HL-60/S4 treated with phorbol 12-myristate 13-acetate at 8.2 ng/mL for 4 days and 3 days (cell line): ENCODE measurements at regions not wholly inside any gene's neighbourhood (a gene's known extent, or its start where the extent isn't known, plus 50 kb on each side); places are given as distances from the start of the nearest gene placed in this dataset.

Experiments
- in situ Hi-C: fragments of 300-500 bp; cut with MboI; formaldehyde crosslinking; loops from 2 replicates; pipeline ENCODE4 v1.15.0; 2022; ENCODE audit warnings: low sequenced_read_pairs

- in situ Hi-C loops, result no loop called here
Observed at GRCh38 chr1:55310505-55310971, 95.4 kb upstream of the USP24 start.

GRCh38 chr1:55309786-55310504, 94.8 kb upstream of the USP24 start:
- in situ Hi-C loops, result no loop called here

DNA sequence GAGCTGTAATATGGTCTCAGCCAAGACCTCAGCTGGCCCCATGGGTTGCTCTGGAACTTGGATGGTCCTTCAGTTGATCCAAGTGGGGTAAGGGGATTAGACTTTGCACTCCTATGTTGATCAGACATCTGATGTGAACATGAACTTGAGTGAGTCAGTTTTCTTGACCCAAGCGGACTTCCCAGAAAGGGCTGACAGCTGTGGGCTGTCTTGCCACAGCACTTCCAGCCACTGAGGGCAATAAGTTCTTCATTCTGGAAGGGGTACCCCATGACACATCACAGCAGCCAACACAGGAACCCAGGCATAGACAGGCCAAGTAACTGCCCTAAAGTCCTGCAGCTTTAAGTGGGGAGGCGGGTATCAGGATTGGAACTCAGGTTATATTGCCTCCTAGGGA, 93.9 kb upstream of the USP24 start:
- in situ Hi-C loops, result no loop called here

GRCh38 chr1:55305735-55306134, 90.6 kb upstream of the USP24 start:
- in situ Hi-C loops, result no loop called here

- in situ Hi-C loops, result no loop called here
Observed at GRCh38 chr1:55304229-55304740, 89.1 kb upstream of the USP24 start.

GRCh38 chr1:55302972-55303371, 87.8 kb upstream of the USP24 start:
- in situ Hi-C loops, result no loop called here

DNA sequence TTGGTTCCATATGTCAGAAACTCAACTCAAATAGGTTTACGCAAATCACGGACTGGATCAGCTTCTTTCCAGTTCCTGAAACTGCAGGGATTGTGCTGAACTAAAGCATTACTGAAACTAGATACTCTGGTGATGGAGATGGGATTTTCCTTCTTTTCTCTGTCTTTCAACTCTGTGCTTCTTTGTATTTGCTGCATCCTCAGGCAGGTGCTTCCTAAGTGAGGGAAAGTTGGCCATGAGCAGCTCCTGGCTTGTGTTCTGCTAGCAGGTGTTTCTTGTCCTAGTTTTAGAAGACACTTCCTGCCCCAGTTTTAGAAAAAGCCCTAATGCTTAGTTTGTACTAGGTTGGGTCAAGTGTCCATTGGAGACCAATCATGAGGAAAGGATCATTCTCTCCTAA, 86.7 kb upstream of the USP24 start:
- in situ Hi-C loops, result no loop called here

GRCh38 chr1:55300975-55301374, 85.8 kb upstream of the USP24 start:
- in situ Hi-C loops, result no loop called here

GRCh38 chr1:55298167-55298894, 83.2 kb upstream of the USP24 start:
- in situ Hi-C loops, result loop anchor here (25.0 kb wide), 1 partner anchor 1414 kb away; no protein-coding TSS in a partner anchor

DNA sequence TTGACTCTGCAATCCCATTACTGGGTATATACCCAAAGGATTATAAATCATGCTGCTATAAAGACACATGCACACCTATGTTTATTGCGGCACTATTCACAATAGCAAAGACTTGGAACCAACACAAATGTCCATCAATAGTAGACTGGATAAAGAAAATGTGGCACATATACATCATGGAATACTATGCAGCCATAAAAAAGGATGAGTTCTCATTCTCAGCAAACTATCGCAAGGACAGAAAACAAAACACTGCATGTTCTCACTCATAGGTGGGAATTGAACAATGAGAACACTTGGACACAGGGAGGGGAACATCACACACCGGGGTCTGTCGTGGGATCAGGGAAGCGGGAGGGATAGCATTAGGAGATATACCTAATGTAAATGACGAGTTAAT, 81.1 kb upstream of the USP24 start:
- in situ Hi-C loops, result loop anchor here (25.0 kb wide), 1 partner anchor 1416 kb away; no protein-coding TSS in a partner anchor

DNA sequence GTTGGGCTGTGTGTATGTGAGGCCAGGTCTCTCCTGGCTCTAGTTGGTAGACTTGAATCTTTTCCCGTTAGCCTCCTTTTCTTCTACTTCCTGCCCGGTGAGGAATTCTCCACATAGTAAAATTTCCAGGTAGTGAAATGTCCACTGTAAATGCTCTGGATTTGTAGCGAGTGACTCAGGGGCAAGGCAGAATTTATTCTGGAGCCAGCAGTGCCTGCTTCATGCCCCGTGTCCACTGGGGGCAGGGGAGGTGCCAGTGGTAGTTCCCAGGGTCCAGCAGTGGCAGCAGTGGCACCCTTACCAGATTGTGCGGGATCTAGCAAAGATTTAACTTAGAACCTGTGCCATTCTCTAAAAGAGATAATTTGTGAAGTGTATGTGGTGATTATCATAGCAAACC, 74.5 kb upstream of the USP24 start:
- in situ Hi-C loops, result loop anchor here (25.0 kb wide), 1 partner anchor 1423 kb away; no protein-coding TSS in a partner anchor

GRCh38 chr1:55289042-55289441, 73.9 kb upstream of the USP24 start:
- in situ Hi-C loops, result loop anchor here (25.0 kb wide), 1 partner anchor 1423 kb away; no protein-coding TSS in a partner anchor

- in situ Hi-C loops, result loop anchor here (25.0 kb wide), 1 partner anchor 1424 kb away; no protein-coding TSS in a partner anchor
Observed at GRCh38 chr1:55288245-55288644, 73.1 kb upstream of the USP24 start.

DNA sequence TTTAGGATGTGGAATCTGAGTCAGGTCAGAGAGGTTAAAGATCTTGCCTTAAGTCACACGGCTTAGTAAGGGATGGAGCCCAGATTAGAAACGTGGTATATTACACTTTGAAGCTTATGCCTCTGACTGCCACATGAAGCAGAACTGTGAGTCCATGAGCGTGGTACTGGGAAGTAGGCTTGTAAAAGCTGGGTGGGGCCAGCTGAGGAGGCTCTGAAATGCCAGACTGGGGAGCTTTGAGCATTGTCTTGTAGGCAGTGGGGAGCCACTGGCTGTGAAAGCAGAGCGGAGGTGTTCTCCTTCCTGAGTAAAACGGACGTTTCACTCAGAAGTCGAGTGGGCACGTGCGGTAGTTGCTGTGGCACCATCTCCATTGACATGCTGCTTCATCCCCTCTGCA, 72.6 kb upstream of the USP24 start:
- in situ Hi-C loops, result loop anchor here (25.0 kb wide), 1 partner anchor 1425 kb away; no protein-coding TSS in a partner anchor

DNA sequence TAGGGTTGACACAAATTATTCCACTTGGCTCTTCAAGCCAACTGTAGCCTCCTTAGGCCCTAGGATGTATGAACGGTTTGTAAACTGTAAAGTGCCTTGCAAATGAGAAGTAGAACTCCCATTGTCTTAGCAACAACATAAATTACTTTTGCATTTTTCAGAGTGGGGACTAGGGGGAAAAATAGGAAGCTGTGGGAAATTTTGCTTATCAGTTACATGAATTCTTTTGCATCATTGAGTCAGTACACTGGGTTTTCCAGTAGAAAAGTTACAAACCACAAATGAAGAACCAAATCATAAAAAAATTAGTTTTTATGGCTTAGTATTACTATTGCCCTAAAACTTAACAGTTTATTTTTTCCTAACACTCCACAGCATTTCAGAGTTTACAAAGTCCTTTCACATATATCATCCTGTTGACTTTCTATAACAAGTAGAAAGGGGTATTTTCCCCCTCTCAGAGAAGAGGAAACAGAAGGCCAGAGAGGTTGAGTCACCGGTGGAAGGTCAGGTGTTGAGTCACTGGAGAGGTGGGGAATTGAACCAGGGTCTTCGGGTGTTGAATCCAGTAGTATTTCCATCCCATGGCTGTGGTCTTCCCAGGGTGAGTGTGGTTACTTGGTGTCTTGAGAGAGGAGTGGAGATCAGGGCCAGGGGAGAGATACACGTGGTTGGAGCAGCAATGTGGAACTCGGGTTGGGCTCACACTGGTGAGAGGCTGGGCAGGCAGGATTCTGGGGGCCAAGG, 71.9 kb upstream of the USP24 start:
- in situ Hi-C loops, result loop anchor here (25.0 kb wide), 1 partner anchor 1425 kb away; no protein-coding TSS in a partner anchor

DNA sequence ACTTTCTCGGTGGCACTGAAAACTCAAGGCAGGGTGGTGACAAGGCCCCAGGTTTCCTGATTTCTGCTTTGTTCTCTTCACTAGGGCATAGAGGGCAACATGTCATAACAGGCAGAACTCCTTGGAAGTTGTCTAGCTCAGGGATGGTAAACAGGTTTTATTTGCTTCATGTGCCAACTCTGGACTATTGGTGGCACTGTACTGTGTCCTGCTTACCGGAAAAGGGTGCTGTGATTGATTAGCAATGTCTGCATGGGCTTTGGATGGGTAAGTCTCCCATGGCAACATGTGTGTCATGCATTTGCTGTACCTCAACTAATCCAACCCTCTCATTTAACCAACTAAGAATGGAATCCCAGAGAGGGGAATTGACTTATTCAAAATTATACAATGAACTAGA, 70.7 kb upstream of the USP24 start:
- in situ Hi-C loops, result loop anchor here (25.0 kb wide), 1 partner anchor 1426 kb away; no protein-coding TSS in a partner anchor

DNA sequence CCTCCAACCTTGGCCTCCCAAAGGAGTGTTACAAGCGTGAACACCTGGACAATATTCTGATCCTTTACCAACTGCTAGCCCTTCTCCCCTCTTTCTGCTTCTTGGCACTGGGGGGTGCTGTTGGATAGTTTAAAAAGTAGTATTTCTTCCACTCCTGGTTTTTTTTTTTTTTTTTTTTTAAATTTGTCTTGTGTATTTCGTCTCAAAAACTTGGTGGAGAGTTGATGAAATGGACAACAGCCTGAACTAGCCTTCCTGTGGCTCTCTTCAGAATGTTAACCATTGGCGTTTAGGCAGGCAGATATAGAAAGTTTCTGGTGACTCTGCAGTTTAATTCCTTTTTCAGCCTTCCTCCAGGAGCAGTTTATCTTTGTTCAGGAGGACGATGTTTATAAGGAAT, 69.7 kb upstream of the USP24 start:
- in situ Hi-C loops, result loop anchor here (25.0 kb wide), 1 partner anchor 1427 kb away; no protein-coding TSS in a partner anchor

- in situ Hi-C loops, result loop anchor here (25.0 kb wide), 1 partner anchor 1430 kb away; no protein-coding TSS in a partner anchor
Observed at GRCh38 chr1:55282058-55282457, 66.9 kb upstream of the USP24 start.

DNA sequence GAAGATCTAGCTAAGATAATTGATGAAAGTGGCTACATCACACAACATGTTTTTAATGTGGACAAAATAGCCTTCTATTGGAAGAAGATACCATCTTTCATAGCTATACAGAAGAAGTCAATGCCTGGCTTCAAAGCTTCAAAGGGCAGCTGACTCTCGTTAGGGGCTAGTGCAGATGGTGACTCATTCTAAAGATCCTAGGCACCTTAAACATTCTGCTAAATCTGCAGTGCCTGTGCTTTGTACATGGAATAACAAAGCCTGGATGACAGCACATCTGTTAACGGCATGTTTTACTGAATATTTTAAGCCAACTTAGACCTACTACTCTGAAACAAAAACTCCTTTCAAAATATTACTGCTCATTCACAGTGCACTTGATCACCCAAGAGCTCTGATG, 65.6 kb upstream of the USP24 start:
- in situ Hi-C loops, result loop anchor here (25.0 kb wide), 1 partner anchor 1432 kb away; no protein-coding TSS in a partner anchor

GRCh38 chr1:55279627-55280026, 64.5 kb upstream of the USP24 start:
- in situ Hi-C loops, result loop anchor here (10.0 to 25.0 kb wide), 2 partner anchors 145 to 1433 kb away; no protein-coding TSS in a partner anchor
